HG02884 (cell line): ENCODE measurements at regions not wholly inside any gene's neighbourhood (a gene's known extent, or its start where the extent isn't known, plus 50 kb on each side); places are given as distances from the start of the nearest gene placed in this dataset.

Experiments
- ATAC-seq: cut with Tn5 transposase; IDR thresholded peaks from one replicate; pipeline ENCODE4 v1.9.1; 2021; ENCODE audit warnings: mild to moderate bottlenecking, moderate library complexity; ENCODE audit not compliant: unreplicated experiment

DNA sequence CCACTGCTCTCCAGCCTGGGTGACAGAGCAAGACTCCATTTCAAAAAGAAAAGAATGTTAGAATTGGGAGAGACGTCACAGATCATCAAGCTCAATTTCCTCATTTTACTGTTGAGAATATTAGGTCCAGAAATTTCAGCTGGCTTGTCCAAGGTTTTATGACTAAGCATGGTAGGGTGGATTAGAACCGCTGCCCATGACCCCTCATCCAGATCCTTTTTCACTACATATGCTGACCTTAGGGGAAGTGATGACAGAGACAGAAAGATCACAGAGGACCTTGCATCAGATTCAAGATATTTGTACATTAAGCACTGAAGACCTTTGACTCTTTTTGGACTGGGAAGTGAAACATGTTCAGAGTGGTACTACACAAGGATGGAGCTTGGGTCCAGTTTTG, 134.5 kb downstream of the ADAMTS15 start:
- ATAC-seq, result no peak

- no peak for ATAC-seq
Measured at GRCh38 chr11:130583801-130584211, 135.4 kb downstream of the ADAMTS15 start.

GRCh38 chr11:130585545-130585944, 137.1 kb downstream of the ADAMTS15 start:
- ATAC-seq, result no peak

GRCh38 chr11:130587658-130588057, 139.2 kb downstream of the ADAMTS15 start:
- no peak for ATAC-seq

DNA sequence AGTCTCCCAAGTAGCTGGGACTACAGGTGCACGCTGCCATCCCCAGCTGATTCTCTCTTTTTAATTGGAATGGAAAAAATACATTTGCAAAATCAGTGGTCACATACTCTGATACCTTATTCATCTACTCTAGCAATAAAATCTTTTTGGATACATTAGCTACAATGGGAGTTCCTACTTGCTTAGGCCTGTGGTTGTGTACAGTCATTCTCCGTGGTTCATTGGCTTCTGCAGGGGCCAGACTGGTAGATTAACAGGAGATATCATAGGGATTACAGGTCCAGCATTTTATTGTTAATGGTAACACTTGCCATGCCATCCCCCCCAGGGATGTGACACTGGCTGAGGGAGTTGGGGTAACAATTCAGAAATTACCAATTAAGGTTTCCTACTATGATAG, 140.0 kb downstream of the ADAMTS15 start:
- no peak for ATAC-seq

GRCh38 chr11:130592056-130592455, 143.6 kb downstream of the ADAMTS15 start:
- ATAC-seq, result no peak

DNA sequence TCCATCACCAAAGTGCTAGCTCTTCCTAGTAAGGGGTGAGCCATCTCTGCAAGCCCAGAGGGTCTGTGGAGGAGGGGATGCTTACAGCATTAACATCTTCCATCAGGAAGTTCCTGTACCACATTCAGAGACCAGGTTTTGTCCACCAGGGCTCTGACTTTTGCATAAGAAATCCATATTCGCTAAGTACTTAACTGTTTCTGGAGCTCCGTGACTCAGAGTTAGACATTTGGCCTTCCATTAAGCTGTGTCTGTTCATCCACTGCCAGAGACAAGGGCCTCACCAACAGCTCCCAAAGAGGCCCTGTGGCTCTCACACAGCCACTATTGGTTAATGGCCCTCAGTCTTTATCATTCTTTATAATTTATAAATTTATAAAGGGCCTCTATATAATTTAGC, 144.6 kb downstream of the ADAMTS15 start:
- ATAC-seq, result no peak

DNA sequence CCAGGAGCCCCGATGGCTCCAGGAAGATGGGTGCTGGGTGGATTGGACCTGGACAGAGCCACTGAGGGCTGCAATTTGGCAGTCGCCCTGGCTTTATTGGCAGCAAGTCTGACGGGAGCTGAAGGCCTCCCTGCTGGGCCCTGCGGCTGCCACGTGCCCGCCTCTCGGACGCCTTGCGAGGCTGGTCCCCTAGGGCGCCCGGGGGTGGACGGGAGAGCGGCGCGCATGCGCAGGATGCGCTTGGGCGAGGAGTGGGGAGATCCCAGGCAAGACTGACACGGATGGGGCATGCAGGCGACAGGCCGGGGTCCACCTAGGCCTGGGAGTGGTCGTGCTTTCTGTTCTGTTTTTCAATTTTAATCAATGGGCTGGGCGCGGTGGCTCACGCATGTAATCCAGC, 150.0 kb downstream of the ADAMTS15 start:
- no peak for ATAC-seq

DNA sequence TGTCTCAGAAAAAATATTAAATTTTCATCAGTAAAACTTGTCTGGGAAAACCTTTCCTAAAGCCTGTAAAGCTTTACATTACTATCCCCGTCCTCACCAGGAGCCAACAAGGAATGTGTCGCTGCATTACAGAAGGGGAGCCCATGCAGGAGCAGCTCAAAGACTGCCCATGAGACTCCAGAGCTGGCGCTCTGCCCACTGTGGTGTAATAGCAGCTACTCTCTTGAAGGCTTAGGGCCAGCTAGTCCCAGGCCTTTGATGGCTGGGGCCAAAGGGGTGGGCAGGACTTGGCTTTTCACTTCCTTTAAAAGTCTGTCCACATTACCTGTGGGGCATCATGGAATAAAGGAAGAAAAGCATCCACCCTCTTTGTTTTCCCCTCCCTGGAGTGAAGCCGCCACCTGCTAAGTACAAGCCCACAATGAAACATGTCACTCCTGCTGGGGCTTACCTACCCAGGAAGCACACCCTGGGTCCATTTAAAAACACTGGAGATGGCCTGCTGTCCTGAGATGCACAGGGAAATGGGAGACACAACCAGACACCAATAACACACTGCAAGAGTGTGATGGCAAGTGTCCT, 150.7 kb downstream of the ADAMTS15 start:
- ATAC-seq, result no peak

DNA sequence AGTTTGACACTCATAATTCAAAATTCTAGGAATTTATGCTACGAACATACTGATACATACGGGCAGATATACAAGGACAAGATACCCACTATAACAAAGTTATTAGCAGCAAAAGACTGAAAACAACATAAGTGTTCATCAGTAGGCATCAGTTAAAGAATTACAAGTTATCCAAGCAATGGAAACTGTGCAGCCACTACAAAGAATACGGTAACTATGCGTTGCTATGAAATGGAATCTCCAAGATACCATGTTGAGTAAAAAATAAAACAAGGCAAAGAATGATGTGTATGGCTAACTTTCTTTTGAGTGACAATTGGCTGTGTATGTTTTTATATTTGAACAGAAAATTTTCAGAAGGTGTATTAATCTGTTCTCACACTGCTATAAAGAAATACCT, 151.7 kb downstream of the ADAMTS15 start:
- no peak for ATAC-seq

GRCh38 chr11:130600616-130601015, 152.2 kb downstream of the ADAMTS15 start:
- ATAC-seq, result no peak

DNA sequence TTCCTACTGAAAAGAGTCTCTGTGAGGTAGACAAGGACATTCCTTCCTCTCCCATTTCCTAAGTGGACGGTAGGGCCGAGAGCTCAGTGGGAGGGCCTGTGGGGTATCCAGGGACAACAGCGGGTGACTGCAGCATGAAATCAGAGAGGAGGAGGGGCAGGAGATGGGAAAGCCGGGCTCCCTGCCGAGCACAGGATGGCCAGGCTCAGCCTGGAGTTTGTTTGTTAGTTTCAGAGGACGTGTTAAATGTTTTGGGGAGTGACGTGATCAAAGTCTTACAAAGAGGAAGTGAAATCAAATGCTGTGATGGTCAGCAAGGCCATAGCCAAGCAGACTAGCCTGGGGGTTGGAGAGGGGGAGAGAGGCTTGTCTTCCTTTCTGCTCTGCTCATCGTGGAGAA, 152.7 kb downstream of the ADAMTS15 start:
- no peak for ATAC-seq

- no peak for ATAC-seq
Measured at GRCh38 chr11:130601764-130602460, 153.5 kb downstream of the ADAMTS15 start.

- ATAC-seq, result no peak
Measured at GRCh38 chr11:130602641-130603334, 154.3 kb downstream of the ADAMTS15 start.

DNA sequence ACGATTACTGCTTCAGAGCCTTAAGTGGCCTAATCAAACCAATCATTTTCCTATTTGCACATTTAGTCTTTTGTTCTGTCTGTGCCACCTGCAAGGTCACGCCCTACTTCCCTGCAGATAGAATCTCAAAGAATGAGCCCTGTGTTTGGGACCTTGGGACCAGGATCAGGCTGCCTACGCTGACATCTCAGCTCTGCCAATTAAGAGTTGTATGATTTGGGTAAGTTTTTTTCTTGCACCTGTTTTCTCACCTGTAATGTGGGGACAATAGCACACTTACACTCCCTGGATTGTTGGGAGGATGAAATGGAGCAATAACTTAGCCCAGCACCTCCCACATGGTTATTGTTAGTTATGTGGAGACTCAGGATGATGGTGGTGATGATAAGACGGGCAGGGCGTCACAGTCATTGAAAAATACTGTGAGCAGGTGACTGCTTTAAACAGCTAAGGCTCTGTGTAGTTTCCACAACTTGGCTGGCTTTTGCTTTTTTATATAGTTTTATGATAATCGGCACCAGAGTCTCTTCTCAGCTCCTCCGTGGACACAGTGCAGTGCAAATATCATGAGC, 155.0 kb downstream of the ADAMTS15 start:
- no peak for ATAC-seq

DNA sequence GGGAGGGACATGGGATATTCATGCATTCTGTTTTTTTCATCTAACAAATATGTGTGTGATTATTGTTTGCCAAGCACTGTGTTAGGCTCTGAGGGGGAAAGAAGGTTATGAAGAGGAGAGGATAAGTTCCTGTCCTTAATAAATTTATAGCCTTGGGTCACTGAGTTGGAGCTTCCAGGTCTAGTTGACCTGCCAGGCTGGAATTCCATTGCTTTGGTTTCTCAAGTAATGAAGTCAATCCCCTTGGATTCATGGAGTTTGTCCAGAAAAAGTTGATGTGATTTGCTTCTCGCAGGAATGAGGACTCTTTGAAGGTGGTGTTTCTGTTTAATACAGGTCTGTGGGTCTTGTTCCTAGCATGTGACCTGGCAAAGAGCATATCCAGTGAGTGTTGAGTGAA, 156.2 kb downstream of the ADAMTS15 start:
- no peak for ATAC-seq

- ATAC-seq, result no peak
Measured at GRCh38 chr11:130606178-130606577, 157.7 kb downstream of the ADAMTS15 start.

- no peak for ATAC-seq
Measured at GRCh38 chr11:130606781-130607511, 158.5 kb downstream of the ADAMTS15 start.

- ATAC-seq, result no peak
Measured at GRCh38 chr11:130608287-130608686, 159.8 kb downstream of the ADAMTS15 start.

GRCh38 chr11:130609121-130610035, 160.9 kb downstream of the ADAMTS15 start:
- ATAC-seq, result no peak
